Natural killer cell (primary cell): ENCODE measurements at regions not wholly inside any gene's neighbourhood (a gene's known extent, or its start where the extent isn't known, plus 50 kb on each side); places are given as distances from the start of the nearest gene placed in this dataset.
"Not testable (repeated sequence)": the region's sequence is repeated elsewhere in the genome, so short reads cannot be mapped to it uniquely, and the experiment has no call there.

ENCODE experiments used
- ATAC-seq, 3 donors: fragments of 150-1000 bp in 2 of 3; fragments of 200-7000 bp in 1 of 3; cut with Tn5 transposase; 1 replicate in 1 of 3; 2 replicates in 2 of 3; pipeline ENCODE4 v1.10.0; 2021; ENCODE audit warnings: mild to moderate bottlenecking in 2 of 3, moderate library complexity in 2 of 3
- DNase-seq, 2 donors: peaks; one replicate each; pipeline versions ENCODE4 v3.0.0 to v3.0.0-alpha.2; 2013 to 2021; ENCODE audit warnings: mixed read lengths in 1 of 2
- H3K27ac ChIP-seq: one replicate; pipeline ENCODE4 v1.5.1; 2013; ENCODE audit warnings: mild to moderate bottlenecking, low read length
- H3K27me3 ChIP-seq: one replicate; pipeline ENCODE4 v1.6.1; 2013; ENCODE audit warnings: low read length; ENCODE audit not compliant: control insufficient read depth, insufficient read depth
- H3K36me3 ChIP-seq: one replicate; pipeline ENCODE4 v1.6.1; 2013; ENCODE audit warnings: low read length; ENCODE audit not compliant: control insufficient read depth, insufficient read depth
- H3K4me1 ChIP-seq: one replicate; pipeline ENCODE4 v1.6.1; 2013; ENCODE audit warnings: low read length; ENCODE audit not compliant: control insufficient read depth, insufficient read depth
- H3K4me3 ChIP-seq: one replicate; pipeline ENCODE4 v1.5.1; 2013; ENCODE audit warnings: low read length
- H3K9me3 ChIP-seq: one replicate; pipeline ENCODE4 v1.6.1; 2013; ENCODE audit warnings: low read length; ENCODE audit not compliant: control insufficient read depth, insufficient read depth
- H3K27ac Mint-ChIP-seq, 2 donors: one replicate each; pipeline ENCODE4 v1.8.0; 2022; ENCODE audit warnings: mild to moderate bottlenecking in 2 of 2, mixed read lengths in 2 of 2, moderate library complexity in 1 of 2
- H3K27me3 Mint-ChIP-seq, 2 donors: one replicate each; pipeline ENCODE4 v1.8.0; 2022; ENCODE audit warnings: low read depth in 2 of 2, mixed read lengths in 2 of 2
- H3K36me3 Mint-ChIP-seq: one replicate; pipeline ENCODE4 v1.8.0; 2022; ENCODE audit warnings: mixed read lengths
- H3K4me1 Mint-ChIP-seq, 2 donors: one replicate each; pipeline ENCODE4 v1.8.0; 2022; ENCODE audit warnings: mixed read lengths in 2 of 2
- H3K4me3 Mint-ChIP-seq: one replicate; pipeline ENCODE4 v1.8.0; 2022; ENCODE audit warnings: mild to moderate bottlenecking, moderate library complexity, mixed read lengths
- H3K9me3 Mint-ChIP-seq, 2 donors: one replicate each; pipeline ENCODE4 v1.8.0; 2022; ENCODE audit warnings: mixed read lengths in 2 of 2
- CTCF ChIP-seq: fragments of 200-600 bp; IDR thresholded peaks from one replicate; pipeline ENCODE4 v1.8.0; 2022; ENCODE audit warnings: antibody characterized with exemption
- WGBS: methylation state at CpG from one replicate; pipeline ENCODE4 v1.1.7; 2013; ENCODE audit warnings: missing lambda C conversion rate; ENCODE audit not compliant: insufficient coverage; 5-methylcytosine and 5-hydroxymethylcytosine counted together
- intact Hi-C: fragments of 100-400 bp; cut with micrococcal nuclease; formaldehyde crosslinking; loops from one replicate; pipeline ENCODE4 v1.14.2; 2022

GRCh38 chr16:65314627-65315008 lies 192.8 kb upstream of the CDH11 start:
- intact Hi-C loops = no loop called here
- H3K36me3 Mint-ChIP-seq = no peaks in the 10 kb centered on the region
- no peak overlapping the region for H3K27ac ChIP-seq
- H3K4me3 ChIP-seq = no peak overlapping the region
- H3K27me3 Mint-ChIP-seq = no peaks in the 10 kb centered on the region
- H3K4me1 ChIP-seq = no peaks in the 10 kb centered on the region
- 79% methylated on average over 2 of the region's 2 CpGs for WGBS
- peaks cover 0 to 5% of the 10 kb centered on the region in 2 donors for H3K9me3 Mint-ChIP-seq
- no peaks in the 10 kb centered on the region for H3K9me3 ChIP-seq
- H3K27ac Mint-ChIP-seq = no peak overlapping the region
- no peak overlapping the region for H3K4me3 Mint-ChIP-seq
- ATAC-seq = no peak
- no peaks in the 10 kb centered on the region for H3K27me3 ChIP-seq
- no peak for DNase-seq
- TF ChIP-seq CTCF = no peak
- no peaks in the 10 kb centered on the region for H3K36me3 ChIP-seq
- no peaks in the 10 kb centered on the region for H3K4me1 Mint-ChIP-seq

DNA sequence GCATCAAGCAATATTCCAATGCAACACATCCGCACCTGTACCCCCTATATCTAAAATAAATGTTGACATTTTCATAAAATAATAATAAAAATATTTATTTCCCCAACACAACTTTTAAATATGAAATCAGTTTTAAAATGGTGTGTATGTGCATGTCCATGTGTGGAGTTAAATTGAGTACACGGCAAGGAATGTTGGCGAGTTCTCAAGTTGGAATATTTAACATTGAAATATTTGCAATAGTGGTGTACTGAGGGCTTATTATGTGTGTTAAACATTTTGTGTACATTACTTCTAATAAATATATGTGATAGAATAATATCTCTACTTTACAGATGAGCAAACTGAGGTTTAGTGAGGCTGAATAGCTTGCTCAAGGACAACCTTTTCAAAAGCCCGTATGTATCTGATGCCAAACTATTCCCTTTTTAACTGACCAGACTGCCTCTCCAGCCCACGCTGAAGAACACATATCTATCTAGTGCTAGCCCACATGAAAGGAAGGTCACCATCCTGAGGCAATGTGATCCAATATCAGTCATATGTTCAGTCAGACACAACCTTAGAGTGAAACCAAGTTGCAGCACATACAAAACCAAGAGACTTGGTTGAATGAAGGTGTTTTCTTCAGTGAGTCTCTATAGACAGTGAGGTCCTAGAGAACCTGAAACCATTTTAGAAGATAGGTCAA lies 192.2 kb upstream of the CDH11 start:
- ATAC-seq = no peak
- Mint-ChIP-seq H3K4me1 (no peaks in the 10 kb centered on the region), H3K4me3 (no peak overlapping the region), H3K27me3 (no peaks in the 10 kb centered on the region), H3K9me3 (peaks cover 0 to 5% of the 10 kb centered on the region in 2 donors), H3K36me3 (no peaks in the 10 kb centered on the region), H3K27ac (no peak overlapping the region)
- no peaks in the 10 kb centered on the region for H3K9me3 ChIP-seq
- 94% methylated on average over 4 of the region's 5 CpGs for WGBS
- no peak overlapping the region for H3K27ac ChIP-seq
- no peaks in the 10 kb centered on the region for H3K4me1 ChIP-seq
- no peaks in the 10 kb centered on the region for H3K27me3 ChIP-seq
- TF ChIP-seq CTCF = no peak
- H3K36me3 ChIP-seq = no peaks in the 10 kb centered on the region
- H3K4me3 ChIP-seq = no peak overlapping the region
- intact Hi-C loops = no loop called here
- no peak for DNase-seq

- Mint-ChIP-seq H3K4me1 (no peaks in the 10 kb centered on the region), H3K36me3 (no peaks in the 10 kb centered on the region), H3K4me3 (no peak overlapping the region), H3K27me3 (no peaks in the 10 kb centered on the region), H3K9me3 (peaks cover 0 to 5% of the 10 kb centered on the region in 2 donors), H3K27ac (no peak overlapping the region)
- Histone ChIP-seq H3K9me3 (no peaks in the 10 kb centered on the region), H3K4me3 (no peak overlapping the region), H3K36me3 (no peaks in the 10 kb centered on the region), H3K27me3 (no peaks in the 10 kb centered on the region), H3K4me1 (no peaks in the 10 kb centered on the region), H3K27ac (no peak overlapping the region)
- DNase-seq (no peak), ATAC-seq (no peak)
- intact Hi-C loops = no loop called here
- WGBS = 86% methylated on average over 3 of the region's 3 CpGs
- no peak for TF ChIP-seq CTCF
These were observed 190.9 kb upstream of the CDH11 start for GRCh38 chr16:65312795-65313194.

GRCh38 chr16:65312071-65312470 lies 190.2 kb upstream of the CDH11 start:
- DNase-seq = no peak
- Histone ChIP-seq H3K27ac (no peak overlapping the region), H3K9me3 (no peaks in the 10 kb centered on the region), H3K4me3 (no peak overlapping the region), H3K36me3 (no peaks in the 10 kb centered on the region), H3K4me1 (no peaks in the 10 kb centered on the region), H3K27me3 (no peaks in the 10 kb centered on the region)
- intact Hi-C loops = no loop called here
- WGBS = 44% methylated on average over 1 of the region's 1 CpG
- Mint-ChIP-seq H3K27ac (no peak overlapping the region), H3K36me3 (no peaks in the 10 kb centered on the region), H3K4me3 (no peak overlapping the region), H3K4me1 (no peaks in the 10 kb centered on the region), H3K27me3 (no peaks in the 10 kb centered on the region), H3K9me3 (peaks cover 0 to 5% of the 10 kb centered on the region in 2 donors)
- no peak for ATAC-seq
- no peak for TF ChIP-seq CTCF

DNA sequence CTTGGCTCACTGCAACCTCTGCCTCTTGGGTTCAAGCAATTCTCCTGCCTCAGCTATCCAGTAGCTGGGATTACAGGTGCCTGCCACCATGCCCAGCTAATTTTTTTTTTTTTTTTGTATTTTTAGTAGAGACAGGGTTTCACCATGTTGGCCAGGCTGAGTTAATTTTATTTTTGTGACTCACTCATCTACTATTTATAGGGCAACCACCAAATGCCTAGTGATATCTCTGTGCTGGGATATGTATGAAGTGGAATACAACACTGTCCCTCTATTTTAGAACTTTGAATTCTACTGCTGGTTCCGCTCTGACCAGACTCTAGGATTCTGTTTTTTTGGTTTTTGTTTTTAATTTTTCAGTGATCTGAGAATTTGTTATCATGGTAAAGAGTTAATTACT lies 188.6 kb upstream of the CDH11 start:
- H3K4me1 ChIP-seq, H3K27me3 ChIP-seq, H3K36me3 ChIP-seq, intact Hi-C loops, ATAC-seq, H3K4me3 ChIP-seq, H3K4me3 Mint-ChIP-seq, H3K4me1 Mint-ChIP-seq, H3K36me3 Mint-ChIP-seq, DNase-seq, H3K27me3 Mint-ChIP-seq, H3K27ac Mint-ChIP-seq, H3K27ac ChIP-seq, H3K9me3 ChIP-seq, H3K9me3 Mint-ChIP-seq: not testable (repeated sequence)
- WGBS = 94% methylated on average over 1 of the region's 1 CpG
